HG03469 (cell line): ENCODE measurements at regions not wholly inside any gene's neighbourhood (a gene's known extent, or its start where the extent isn't known, plus 50 kb on each side); places are given as distances from the start of the nearest gene placed in this dataset.
"Not testable (repeated sequence)": the region's sequence is repeated elsewhere in the genome, so short reads cannot be mapped to it uniquely, and the experiment has no call there.

Experiments
- ATAC-seq: cut with Tn5 transposase; IDR thresholded peaks from one replicate; pipeline ENCODE4 v1.9.1; 2021; ENCODE audit warnings: mild to moderate bottlenecking, moderate library complexity, moderate number of reproducible peaks; ENCODE audit not compliant: unreplicated experiment

GRCh38 chr9:104269996-104270963 lies 176.2 kb downstream of the SMC2 start:
- no peak for ATAC-seq

- ATAC-seq, result no peak
These were observed 182.7 kb downstream of the SMC2 start for GRCh38 chr9:104276709-104277245.

- no peak for ATAC-seq
These were observed 184.9 kb downstream of the SMC2 start for GRCh38 chr9:104278929-104279496.

- no peak for ATAC-seq
These were observed 185.5 kb downstream of the SMC2 start for GRCh38 chr9:104279535-104280177.

- ATAC-seq, result no peak
These were observed 186.1 kb downstream of the SMC2 start for GRCh38 chr9:104280178-104280560.

GRCh38 chr9:104280711-104281110 lies 186.6 kb downstream of the SMC2 start:
- no peak for ATAC-seq

GRCh38 chr9:104286187-104286586 lies 192.1 kb downstream of the SMC2 start:
- no peak for ATAC-seq

GRCh38 chr9:104286799-104287198 lies 192.7 kb downstream of the SMC2 start:
- no peak for ATAC-seq

GRCh38 chr9:104287253-104287878 lies 193.3 kb downstream of the SMC2 start:
- no peak for ATAC-seq

- ATAC-seq, result no peak
These were observed 199.8 kb downstream of the SMC2 start for GRCh38 chr9:104293877-104294276.

GRCh38 chr9:104300124-104300523 lies 203.9 kb upstream of the OR13F1 start:
- ATAC-seq, result no peak

- no peak for ATAC-seq
These were observed 202.3 kb upstream of the OR13F1 start for GRCh38 chr9:104301755-104302154.

- no peak for ATAC-seq
These were observed 201.3 kb upstream of the OR13F1 start for GRCh38 chr9:104302775-104303174.

- ATAC-seq, result no peak
These were observed 199.1 kb upstream of the OR13F1 start for GRCh38 chr9:104304925-104305324.

- no peak for ATAC-seq
These were observed 190.5 kb upstream of the OR13F1 start for GRCh38 chr9:104313396-104314110.

- ATAC-seq, result not testable (repeated sequence)
These were observed 187.7 kb upstream of the OR13F1 start for GRCh38 chr9:104316201-104317009.

GRCh38 chr9:104319198-104319597 lies 184.9 kb upstream of the OR13F1 start:
- no peak for ATAC-seq

- ATAC-seq, result no peak
These were observed 184.4 kb upstream of the OR13F1 start for GRCh38 chr9:104319685-104320084.

GRCh38 chr9:104322596-104322995 lies 181.5 kb upstream of the OR13F1 start:
- no peak for ATAC-seq
